ENCODE measurements at regions not wholly inside any gene's neighbourhood (a gene's known extent, or its start where the extent isn't known, plus 50 kb on each side); places are given as distances from the start of the nearest gene placed in this dataset.
"Not testable (repeated sequence)": the region's sequence is repeated elsewhere in the genome, so short reads cannot be mapped to it uniquely, and the experiment has no call there.

- Histone ChIP-seq H3K9me3 (ENCODE audit: insufficient read depth, low read length) (no peaks in the 10 kb centered on the region), H3K4me2 (ENCODE audit: low read length) (no peak overlapping the region), H3K36me3 (replicated peaks; ENCODE audit: low read depth, low read length) (no peaks in the 10 kb centered on the region), H4K20me1 (ENCODE audit: insufficient read depth, low read length) (no peaks in the 10 kb centered on the region), H3K27me3 (ENCODE audit: low read depth, low read length) (peaks cover 12% of the 10 kb centered on the region), H3K79me2 (ENCODE audit: low read length) (no peaks in the 10 kb centered on the region), H3K4me3 (ENCODE audit: low read length) (no peak overlapping the region), H3K9ac (ENCODE audit: low read length) (no peak overlapping the region), H3K27ac (ENCODE audit: low read length) (no peak overlapping the region), H2AFZ (ENCODE audit: low read depth, low read length) (no peak overlapping the region), H3K4me1 (ENCODE audit: low read length) (no peaks in the 10 kb centered on the region)
- no peak for TF ChIP-seq EZH2phosphoT487 (IDR thresholded peaks at IDR 0.05; ENCODE audit: low read depth)
- TF ChIP-seq CTCF (IDR thresholded peaks at IDR 0.05; ENCODE audit: low read depth, low read length): no peak
Measured at GRCh38 chr22:45091254-45091854, 72.4 kb upstream of the NUP50 start.

GRCh38 chr22:45091875-45092274 lies 71.8 kb upstream of the NUP50 start:
- H3K79me2 ChIP-seq (ENCODE audit: low read length); H3K9ac ChIP-seq (ENCODE audit: low read length); H3K27ac ChIP-seq (ENCODE audit: low read length); H4K20me1 ChIP-seq (ENCODE audit: insufficient read depth, low read length); H3K9me3 ChIP-seq (ENCODE audit: insufficient read depth, low read length); H3K36me3 ChIP-seq (replicated peaks; ENCODE audit: low read depth, low read length); H3K4me1 ChIP-seq (ENCODE audit: low read length); H3K4me3 ChIP-seq (ENCODE audit: low read length); H3K4me2 ChIP-seq (ENCODE audit: low read length); H2AFZ ChIP-seq (ENCODE audit: low read depth, low read length): not testable (repeated sequence)
- peaks cover 15% of the 10 kb centered on the region for H3K27me3 ChIP-seq (ENCODE audit: low read depth, low read length)

GRCh38 chr22:45092644-45093043 lies 71.1 kb upstream of the NUP50 start:
- H3K4me2 ChIP-seq (ENCODE audit: low read length): no peak overlapping the region
- H2AFZ ChIP-seq (ENCODE audit: low read depth, low read length): no peak overlapping the region
- H3K27me3 ChIP-seq (ENCODE audit: low read depth, low read length): peaks cover 18% of the 10 kb centered on the region
- H3K79me2 ChIP-seq (ENCODE audit: low read length): no peaks in the 10 kb centered on the region
- no peaks in the 10 kb centered on the region for H3K9me3 ChIP-seq (ENCODE audit: insufficient read depth, low read length)
- no peak overlapping the region for H3K9ac ChIP-seq (ENCODE audit: low read length)
- no peak overlapping the region for H3K27ac ChIP-seq (ENCODE audit: low read length)
- TF ChIP-seq CTCF (IDR thresholded peaks at IDR 0.05; ENCODE audit: low read depth, low read length): no peak
- no peak for TF ChIP-seq EZH2phosphoT487 (IDR thresholded peaks at IDR 0.05; ENCODE audit: low read depth)
- H3K4me3 ChIP-seq (ENCODE audit: low read length): no peak overlapping the region
- H4K20me1 ChIP-seq (ENCODE audit: insufficient read depth, low read length): no peaks in the 10 kb centered on the region
- H3K36me3 ChIP-seq (replicated peaks; ENCODE audit: low read depth, low read length): no peaks in the 10 kb centered on the region
- H3K4me1 ChIP-seq (ENCODE audit: low read length): no peaks in the 10 kb centered on the region

GRCh38 chr22:45093609-45094008 lies 70.1 kb upstream of the NUP50 start:
- Histone ChIP-seq H3K4me1 (ENCODE audit: low read length) (no peaks in the 10 kb centered on the region), H4K20me1 (ENCODE audit: insufficient read depth, low read length) (no peaks in the 10 kb centered on the region), H3K79me2 (ENCODE audit: low read length) (no peaks in the 10 kb centered on the region), H2AFZ (ENCODE audit: low read depth, low read length) (no peak overlapping the region), H3K9me3 (ENCODE audit: insufficient read depth, low read length) (no peaks in the 10 kb centered on the region), H3K9ac (ENCODE audit: low read length) (no peak overlapping the region), H3K27ac (ENCODE audit: low read length) (no peak overlapping the region), H3K36me3 (replicated peaks; ENCODE audit: low read depth, low read length) (no peaks in the 10 kb centered on the region), H3K4me3 (ENCODE audit: low read length) (no peak overlapping the region), H3K4me2 (ENCODE audit: low read length) (no peak overlapping the region), H3K27me3 (ENCODE audit: low read depth, low read length) (peaks cover 15% of the 10 kb centered on the region)
- TF ChIP-seq CTCF (IDR thresholded peaks at IDR 0.05; ENCODE audit: low read depth, low read length): no peak
- no peak for TF ChIP-seq EZH2phosphoT487 (IDR thresholded peaks at IDR 0.05; ENCODE audit: low read depth)

Measured in OCI-LY3 (cell line).